ENCODE measurements at regions not wholly inside any gene's neighbourhood (a gene's known extent, or its start where the extent isn't known, plus 50 kb on each side); places are given as distances from the start of the nearest gene placed in this dataset.

- Histone ChIP-seq H3K27me3 (ENCODE audit: control insufficient read depth, insufficient read depth, low read length) (no peaks in the 10 kb centered on the region), H3K4me1 (ENCODE audit: control insufficient read depth, insufficient read depth, low read length) (no peaks in the 10 kb centered on the region), H3K9me3 (ENCODE audit: control insufficient read depth, insufficient read depth, low read depth, low read length) (no peaks in the 10 kb centered on the region), H3K27ac (ENCODE audit: low read length) (no peak overlapping the region), H3K36me3 (ENCODE audit: control insufficient read depth, insufficient read depth, low read length) (no peaks in the 10 kb centered on the region), H3K4me3 (ENCODE audit: low read depth in 2 of 2, low read length in 2 of 2) (no peak overlapping the region)
- in situ Hi-C loops (cut with HindIII; ENCODE audit: low pct_unique_long_range_greater_than_20kb, low sequenced_read_pairs) (no loop called here), intact Hi-C loops (cut with micrococcal nuclease; ENCODE audit: unreplicated experiment) (no loop called here)
- ChIA-PET CTCF (no interaction called here), POLR2A (interaction anchor here (0.7 kb wide), 1 partner anchor 149 kb away, joined by 3 read pairs; no protein-coding TSS in a partner anchor)
- no TSS peak for BruUV-seq (replicated peaks)
- ATAC-seq (no peak), DNase-seq (ENCODE audit: low read depth, low spot score) (no peak)
- TF ChIP-seq POLR2AphosphoS5 (IDR thresholded peaks at IDR 0.05; ENCODE audit: low read depth, low read length) (no peak), TCF7L2 (IDR thresholded peaks at IDR 0.05; ENCODE audit: low read depth, low read length) (no peak), CTCF (IDR thresholded peaks at IDR 0.05) (no peak), SIN3A (IDR thresholded peaks at IDR 0.05; ENCODE audit: borderline replicate concordance, insufficient read depth, low read depth, low read length) (no peak), REST (IDR thresholded peaks at IDR 0.05; ENCODE audit: insufficient read depth in 1 of 2, low read depth in 2 of 2, low read length in 1 of 2) (no peak)
These were observed 172.6 kb upstream of the CDH12 start for GRCh38 chr5:23025629-23026233.

GRCh38 chr5:23024470-23024869 lies 171.3 kb upstream of the CDH12 start:
- H3K27ac ChIP-seq (ENCODE audit: low read length): no peak overlapping the region
- no peaks in the 10 kb centered on the region for H3K27me3 ChIP-seq (ENCODE audit: control insufficient read depth, insufficient read depth, low read length)
- ATAC-seq (no peak), DNase-seq (ENCODE audit: low read depth, low spot score) (no peak)
- BruUV-seq (replicated peaks): no TSS peak
- no peak for TF ChIP-seq SIN3A (IDR thresholded peaks at IDR 0.05; ENCODE audit: borderline replicate concordance, insufficient read depth, low read depth, low read length)
- TF ChIP-seq CTCF (IDR thresholded peaks at IDR 0.05): no peak
- TF ChIP-seq REST (IDR thresholded peaks at IDR 0.05; ENCODE audit: insufficient read depth in 1 of 2, low read depth in 2 of 2, low read length in 1 of 2): no peak
- TF ChIP-seq POLR2AphosphoS5 (IDR thresholded peaks at IDR 0.05; ENCODE audit: low read depth, low read length): no peak
- no peak for TF ChIP-seq TCF7L2 (IDR thresholded peaks at IDR 0.05; ENCODE audit: low read depth, low read length)
- in situ Hi-C loops (cut with HindIII; ENCODE audit: low pct_unique_long_range_greater_than_20kb, low sequenced_read_pairs) (no loop called here), intact Hi-C loops (cut with micrococcal nuclease; ENCODE audit: unreplicated experiment) (no loop called here)
- ChIA-PET POLR2A (no interaction called here), CTCF (no interaction called here)
- H3K4me1 ChIP-seq (ENCODE audit: control insufficient read depth, insufficient read depth, low read length): no peaks in the 10 kb centered on the region
- no peaks in the 10 kb centered on the region for H3K36me3 ChIP-seq (ENCODE audit: control insufficient read depth, insufficient read depth, low read length)
- H3K4me3 ChIP-seq (ENCODE audit: low read depth in 2 of 2, low read length in 2 of 2): no peak overlapping the region
- no peaks in the 10 kb centered on the region for H3K9me3 ChIP-seq (ENCODE audit: control insufficient read depth, insufficient read depth, low read depth, low read length)
